ENCODE measurements at regions not wholly inside any gene's neighbourhood (a gene's known extent, or its start where the extent isn't known, plus 50 kb on each side); places are given as distances from the start of the nearest gene placed in this dataset.

GRCh38 chr17:5667871-5668270 lies 83.6 kb upstream of the NLRP1 start:
- TF ChIP-seq TAF1 (IDR thresholded peaks at IDR 0.05; ENCODE audit: borderline replicate concordance, insufficient read depth, low read length), result no peak
- no peak for TF ChIP-seq POLR2AphosphoS5 (IDR thresholded peaks at IDR 0.05; ENCODE audit: low read depth, low read length)
- TF ChIP-seq FOXP2 (optimal IDR thresholded peaks at IDR 0.05; ENCODE audit: borderline replicate concordance, extremely low read depth, extremely low read length, insufficient read depth), result no peak
- TF ChIP-seq SIN3A (IDR thresholded peaks at IDR 0.05; ENCODE audit: borderline replicate concordance, insufficient read depth, low read length), result no peak
- no peak for TF ChIP-seq REST (IDR thresholded peaks at IDR 0.05; ENCODE audit: insufficient read depth in 1 of 2, low read depth in 2 of 2, low read length in 2 of 2)

GRCh38 chr17:5668557-5669138 lies 84.3 kb upstream of the NLRP1 start:
- TF ChIP-seq SIN3A (IDR thresholded peaks at IDR 0.05; ENCODE audit: borderline replicate concordance, insufficient read depth, low read length) (no peak), TAF1 (IDR thresholded peaks at IDR 0.05; ENCODE audit: borderline replicate concordance, insufficient read depth, low read length) (no peak), REST (IDR thresholded peaks at IDR 0.05; ENCODE audit: insufficient read depth in 1 of 2, low read depth in 2 of 2, low read length in 2 of 2) (no peak), POLR2AphosphoS5 (IDR thresholded peaks at IDR 0.05; ENCODE audit: low read depth, low read length) (no peak), FOXP2 (optimal IDR thresholded peaks at IDR 0.05; ENCODE audit: borderline replicate concordance, extremely low read depth, extremely low read length, insufficient read depth) (no peak)

- no peak for TF ChIP-seq REST (IDR thresholded peaks at IDR 0.05; ENCODE audit: insufficient read depth in 1 of 2, low read depth in 2 of 2, low read length in 2 of 2)
- TF ChIP-seq POLR2AphosphoS5 (IDR thresholded peaks at IDR 0.05; ENCODE audit: low read depth, low read length), result no peak
- no peak for TF ChIP-seq TAF1 (IDR thresholded peaks at IDR 0.05; ENCODE audit: borderline replicate concordance, insufficient read depth, low read length)
- TF ChIP-seq SIN3A (IDR thresholded peaks at IDR 0.05; ENCODE audit: borderline replicate concordance, insufficient read depth, low read length), result no peak
- no peak for TF ChIP-seq FOXP2 (optimal IDR thresholded peaks at IDR 0.05; ENCODE audit: borderline replicate concordance, extremely low read depth, extremely low read length, insufficient read depth)
These were observed 84.9 kb upstream of the NLRP1 start for GRCh38 chr17:5669191-5669590.

- TF ChIP-seq REST (IDR thresholded peaks at IDR 0.05; ENCODE audit: insufficient read depth in 1 of 2, low read depth in 2 of 2, low read length in 2 of 2) (no peak), POLR2AphosphoS5 (IDR thresholded peaks at IDR 0.05; ENCODE audit: low read depth, low read length) (no peak), FOXP2 (optimal IDR thresholded peaks at IDR 0.05; ENCODE audit: borderline replicate concordance, extremely low read depth, extremely low read length, insufficient read depth) (no peak), TAF1 (IDR thresholded peaks at IDR 0.05; ENCODE audit: borderline replicate concordance, insufficient read depth, low read length) (no peak), SIN3A (IDR thresholded peaks at IDR 0.05; ENCODE audit: borderline replicate concordance, insufficient read depth, low read length) (no peak)
These were observed 87.8 kb upstream of the NLRP1 start for GRCh38 chr17:5672141-5672540.
